ENCODE measurements at regions not wholly inside any gene's neighbourhood (a gene's known extent, or its start where the extent isn't known, plus 50 kb on each side); places are given as distances from the start of the nearest gene placed in this dataset.

- intact Hi-C loops (cut with DNase I; ENCODE audit: low total_unique reads) = no loop called here
- WGBS, 5 donors = 80 to 92% (median 88%) methylated on average over 5 of the region's 5 CpGs
- Histone ChIP-seq H3K36me3 (no peaks in the 10 kb centered on the region), H3K4me3 (no peak overlapping the region), H3K9me3 (no peaks in the 10 kb centered on the region), H3K27ac (no peak overlapping the region), H3K27me3 (no peaks in the 10 kb centered on the region), H3K4me1 (no peaks in the 10 kb centered on the region)
- no peak for DNase-seq
- TF ChIP-seq CTCF (IDR thresholded peaks at IDR 0.05) = no peak
- no peak for TF ChIP-seq POLR2AphosphoS5 (IDR thresholded peaks at IDR 0.05)
- TF ChIP-seq EP300 (IDR thresholded peaks at IDR 0.05) = no peak
- TF ChIP-seq POLR2A (IDR thresholded peaks at IDR 0.05) = no peak
Observed at GRCh38 chr13:22229916-22230315, 559.0 kb downstream of the FGF9 start.

GRCh38 chr13:22232186-22232585 lies 561.3 kb downstream of the FGF9 start:
- Histone ChIP-seq H3K4me3 (no peak overlapping the region), H3K36me3 (no peaks in the 10 kb centered on the region), H3K27ac (no peak overlapping the region), H3K27me3 (no peaks in the 10 kb centered on the region), H3K4me1 (no peaks in the 10 kb centered on the region), H3K9me3 (no peaks in the 10 kb centered on the region)
- intact Hi-C loops (cut with DNase I; ENCODE audit: low total_unique reads) = no loop called here
- no peak for TF ChIP-seq POLR2A (IDR thresholded peaks at IDR 0.05)
- TF ChIP-seq CTCF (IDR thresholded peaks at IDR 0.05) = no peak
- TF ChIP-seq POLR2AphosphoS5 (IDR thresholded peaks at IDR 0.05) = no peak
- TF ChIP-seq EP300 (IDR thresholded peaks at IDR 0.05) = no peak
- 53 to 74% (median 68%) methylated on average over 3 of the region's 3 CpGs for WGBS, 5 donors
- DNase-seq = no peak

GRCh38 chr13:22235285-22235949 lies 564.5 kb downstream of the FGF9 start:
- 48 to 61% (median 54%) methylated on average over 2 of the region's 2 CpGs for WGBS, 5 donors
- Histone ChIP-seq H3K4me1 (no peaks in the 10 kb centered on the region), H3K27ac (no peak overlapping the region), H3K27me3 (no peaks in the 10 kb centered on the region), H3K4me3 (no peak overlapping the region), H3K36me3 (no peaks in the 10 kb centered on the region), H3K9me3 (no peaks in the 10 kb centered on the region)
- DNase-seq = peak in 1 of 2 donors; percentile 30
- TF ChIP-seq POLR2AphosphoS5 (IDR thresholded peaks at IDR 0.05) (no peak), EP300 (IDR thresholded peaks at IDR 0.05) (no peak), CTCF (IDR thresholded peaks at IDR 0.05) (no peak), POLR2A (IDR thresholded peaks at IDR 0.05) (no peak)
- intact Hi-C loops (cut with DNase I; ENCODE audit: low total_unique reads) = no loop called here

GRCh38 chr13:22235950-22236290 lies 565.0 kb downstream of the FGF9 start:
- intact Hi-C loops (cut with DNase I; ENCODE audit: low total_unique reads) = no loop called here
- no peaks in the 10 kb centered on the region for H3K36me3 ChIP-seq
- WGBS, 5 donors = 57 to 77% (median 69%) methylated on average over 2 of the region's 2 CpGs
- H3K27ac ChIP-seq = no peak overlapping the region
- TF ChIP-seq CTCF (IDR thresholded peaks at IDR 0.05) (no peak), POLR2A (IDR thresholded peaks at IDR 0.05) (no peak)
- H3K9me3 ChIP-seq = no peaks in the 10 kb centered on the region
- no peak for DNase-seq
- no peaks in the 10 kb centered on the region for H3K4me1 ChIP-seq
- H3K27me3 ChIP-seq = no peaks in the 10 kb centered on the region
- no peak overlapping the region for H3K4me3 ChIP-seq
